GM19452 (cell line): ENCODE measurements at regions not wholly inside any gene's neighbourhood (a gene's known extent, or its start where the extent isn't known, plus 50 kb on each side); places are given as distances from the start of the nearest gene placed in this dataset.
"Not testable (repeated sequence)": the region's sequence is repeated elsewhere in the genome, so short reads cannot be mapped to it uniquely, and the experiment has no call there.

Experiments used
- ATAC-seq: cut with Tn5 transposase; IDR thresholded peaks from one replicate; pipeline ENCODE4 v1.9.1; 2021; ENCODE audit not compliant: unreplicated experiment

DNA sequence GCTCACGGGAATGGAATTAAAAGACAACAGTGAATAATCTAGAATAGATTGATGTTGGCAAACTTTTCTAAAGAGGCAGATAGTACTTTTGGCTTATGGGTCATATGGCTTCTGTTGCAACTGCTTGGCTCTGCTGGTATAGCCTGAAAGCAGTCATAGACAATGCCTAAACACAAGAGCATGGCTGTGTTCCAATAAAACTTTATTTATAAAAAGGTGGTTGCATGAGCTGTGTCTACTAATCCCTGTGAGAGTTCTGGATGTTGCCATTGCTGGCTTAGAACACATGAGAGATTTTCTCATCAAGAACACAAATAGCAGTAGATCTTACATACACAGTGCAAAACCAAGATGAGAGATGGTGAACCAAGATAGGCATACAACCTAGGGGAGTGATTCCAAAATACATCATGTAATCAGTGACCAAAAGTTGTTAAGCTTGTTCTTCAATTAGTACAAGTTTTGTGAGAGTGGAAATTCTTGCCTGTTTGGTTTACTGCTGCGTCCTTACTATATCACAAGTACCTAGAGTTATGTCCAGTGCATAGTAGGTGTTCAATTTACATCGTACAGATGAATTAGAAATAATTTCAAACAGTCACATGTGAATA, 380.0 kb downstream of the METTL4 start:
- no peak for ATAC-seq

GRCh38 chr18:2192562-2192961, 378.7 kb downstream of the METTL4 start:
- ATAC-seq = no peak

- no peak for ATAC-seq
Observed at GRCh38 chr18:2197946-2198345, 373.4 kb downstream of the METTL4 start.

DNA sequence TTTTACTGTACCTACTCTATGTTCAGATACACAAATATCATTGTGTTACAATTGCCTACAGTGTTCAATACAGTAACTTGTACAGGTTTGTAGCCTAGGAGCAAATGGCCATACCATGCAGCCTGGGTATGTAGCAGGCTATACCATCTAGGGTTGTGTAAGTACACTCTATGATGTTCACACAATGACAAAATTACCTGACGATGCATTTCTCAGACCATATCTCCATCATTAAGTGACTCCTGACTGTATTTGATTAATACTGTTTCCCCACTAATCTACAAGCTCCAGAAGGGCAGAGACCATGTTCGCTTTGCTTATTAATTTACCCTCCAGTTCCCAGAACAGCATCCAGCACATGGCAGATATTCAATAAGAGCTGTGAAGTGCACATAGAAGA, 372.2 kb downstream of the METTL4 start:
- no peak for ATAC-seq

DNA sequence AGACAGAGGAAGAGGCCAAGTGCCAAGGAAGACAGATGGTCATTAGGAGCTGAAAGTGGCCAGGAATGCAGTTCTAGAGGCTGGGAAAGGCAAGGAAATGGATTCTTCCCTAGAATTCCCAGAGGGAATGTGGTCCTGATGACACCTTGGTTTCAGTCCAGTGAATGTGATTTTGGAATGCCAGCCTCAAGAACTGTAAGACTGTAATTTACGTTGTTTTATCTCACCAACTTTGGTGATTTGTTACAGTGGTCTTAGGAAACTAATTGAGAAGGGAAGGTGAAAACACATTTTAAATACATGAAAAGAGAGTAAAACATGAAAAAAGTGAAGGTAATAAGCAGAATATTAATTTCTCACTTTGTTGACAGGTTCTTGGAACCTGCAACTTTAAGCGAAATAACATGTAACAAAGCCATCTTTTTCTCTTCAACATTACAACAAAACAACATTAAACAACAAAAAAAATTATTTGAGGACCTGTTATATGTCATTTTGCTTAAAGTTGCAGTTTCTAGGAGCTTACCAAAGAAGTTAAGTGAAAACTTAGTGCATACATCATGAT, 370.2 kb downstream of the METTL4 start:
- no peak for ATAC-seq

DNA sequence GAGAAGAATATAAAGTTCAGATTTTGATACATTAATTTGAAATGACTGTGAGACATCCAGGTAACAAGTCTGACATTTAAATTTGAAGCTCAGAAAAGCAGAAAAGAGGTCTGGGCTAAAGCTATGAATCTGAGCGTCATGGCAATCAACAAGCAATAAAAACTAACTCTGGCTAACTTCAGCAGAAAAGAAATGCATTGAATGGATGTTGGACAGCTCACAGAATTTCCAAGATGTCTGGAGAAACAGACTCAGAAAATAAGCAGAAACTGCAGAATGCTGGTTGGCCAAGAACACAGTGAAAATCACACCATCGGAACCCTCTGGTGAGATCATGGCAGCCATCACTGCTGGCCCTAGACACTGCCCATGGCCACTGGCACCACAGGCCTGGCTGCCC, 366.6 kb downstream of the METTL4 start:
- no peak for ATAC-seq

DNA sequence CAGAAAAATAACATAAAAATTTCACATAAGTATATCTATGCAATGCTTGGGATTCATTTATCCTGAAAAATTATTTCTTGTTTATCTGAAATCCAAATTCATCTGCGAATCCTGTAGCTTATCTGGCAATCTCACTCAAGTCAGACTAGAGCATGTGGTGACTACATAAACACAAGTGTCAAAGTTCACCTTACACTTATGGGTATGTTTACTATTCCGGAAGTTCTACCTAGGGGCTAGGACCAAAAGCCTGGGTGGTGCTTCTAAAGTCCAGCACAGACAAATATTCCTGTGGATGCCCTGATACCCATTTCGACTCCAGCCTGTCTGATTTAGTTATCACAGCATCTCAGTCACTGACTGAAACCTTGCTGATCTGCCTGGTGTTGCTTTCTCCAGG, 364.0 kb downstream of the METTL4 start:
- no peak for ATAC-seq

GRCh38 chr18:2212598-2213205, 358.6 kb downstream of the METTL4 start:
- ATAC-seq = no peak

DNA sequence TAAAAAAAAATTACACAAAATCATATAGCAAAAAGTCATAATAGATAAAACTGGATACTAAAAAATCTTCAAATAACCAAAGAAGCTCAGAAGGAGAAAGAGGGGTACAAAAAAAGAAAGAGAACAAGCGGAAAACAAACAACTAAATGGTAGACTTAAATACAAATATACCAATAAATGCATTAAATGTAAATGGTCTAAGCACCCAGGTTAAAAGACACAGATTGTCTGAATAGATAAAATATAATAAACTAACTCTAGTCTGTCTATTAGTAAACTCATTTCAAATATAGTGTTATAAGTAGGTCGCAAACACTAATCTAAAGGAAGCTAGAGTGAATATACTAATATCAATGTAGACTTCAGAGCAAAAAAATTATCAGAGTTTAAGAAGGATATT, 357.4 kb downstream of the METTL4 start:
- ATAC-seq = no peak

DNA sequence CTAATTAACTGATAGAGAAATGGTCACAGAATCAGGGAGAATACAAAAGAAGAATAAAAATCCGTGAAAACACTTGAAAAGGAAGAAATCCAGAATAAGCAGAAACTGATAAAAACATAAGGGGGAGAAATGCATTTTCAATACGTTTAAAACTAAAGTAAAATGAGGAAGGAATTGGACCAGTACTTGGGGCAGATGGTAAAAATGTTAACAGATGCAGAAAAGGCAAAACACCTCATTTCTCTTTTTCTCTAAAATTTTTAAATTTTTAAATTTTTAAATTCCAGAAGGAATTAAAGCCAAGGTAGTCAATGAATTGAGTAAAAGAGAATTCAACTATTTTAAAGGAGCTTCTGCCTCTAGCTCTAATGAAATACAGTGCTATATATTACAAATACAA, 353.9 kb downstream of the METTL4 start:
- no peak for ATAC-seq

- no peak for ATAC-seq
Observed at GRCh38 chr18:2218101-2218500, 353.2 kb downstream of the METTL4 start.

- no peak for ATAC-seq
Observed at GRCh38 chr18:2219706-2220105, 351.6 kb downstream of the METTL4 start.

DNA sequence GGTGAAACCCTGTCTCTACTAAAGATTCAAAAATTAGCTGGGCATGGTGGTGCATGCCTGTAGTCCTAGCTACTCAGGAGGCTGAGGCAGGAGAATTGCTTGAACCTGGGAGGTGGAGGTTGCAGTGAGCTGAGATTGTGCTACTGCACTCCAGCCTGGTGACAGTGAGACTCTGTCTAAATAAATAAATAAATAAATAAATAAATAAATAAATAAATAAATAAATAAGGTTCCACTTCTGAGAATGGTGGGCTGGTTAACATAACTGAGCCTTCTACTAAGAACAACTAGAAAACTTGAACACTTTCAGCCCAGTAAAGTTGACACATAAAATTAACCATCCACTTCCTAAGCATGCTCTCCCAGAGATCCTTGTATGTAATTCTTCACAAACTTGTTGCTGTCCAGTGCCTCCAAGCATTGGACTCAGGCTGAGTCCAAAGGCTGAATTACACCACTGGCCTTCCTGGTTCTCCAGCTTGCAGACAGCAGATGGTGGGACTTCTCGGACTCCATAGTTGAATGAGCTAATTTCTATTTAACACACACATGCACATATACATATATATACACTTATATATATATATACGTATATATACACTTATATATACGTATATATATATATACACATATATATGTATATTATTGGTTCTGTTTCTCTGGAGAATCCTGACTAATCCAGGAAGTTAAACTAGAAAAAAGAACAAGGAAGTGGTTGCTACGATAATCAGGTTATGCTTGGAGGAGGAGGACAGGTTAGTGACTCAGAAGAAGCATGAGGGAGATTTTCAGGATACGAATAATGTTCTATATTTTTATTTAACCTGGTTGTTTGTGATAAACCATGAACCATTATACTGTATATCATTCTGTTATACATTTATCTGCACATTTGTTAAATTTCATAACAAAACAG, 348.8 kb downstream of the METTL4 start:
- ATAC-seq = no peak

DNA sequence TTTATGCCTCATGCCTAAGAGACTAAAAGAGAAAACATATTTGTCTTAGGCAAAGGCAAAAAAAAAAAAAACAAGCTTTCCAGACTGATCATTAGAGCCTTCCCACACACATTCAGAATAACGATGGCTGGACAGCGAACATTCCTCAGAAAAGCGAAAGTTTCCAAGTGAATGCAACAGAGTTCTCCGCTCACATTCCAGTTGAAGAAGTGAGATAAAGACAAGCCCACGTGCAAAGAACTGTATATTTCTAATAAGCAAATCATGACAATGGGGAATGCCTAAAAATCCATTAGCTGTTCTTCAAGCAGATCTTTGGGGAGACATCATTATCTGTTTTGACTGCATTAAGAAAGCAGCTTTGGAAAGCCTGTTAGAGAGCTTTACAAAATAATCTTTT, 347.9 kb downstream of the METTL4 start:
- ATAC-seq = no peak

DNA sequence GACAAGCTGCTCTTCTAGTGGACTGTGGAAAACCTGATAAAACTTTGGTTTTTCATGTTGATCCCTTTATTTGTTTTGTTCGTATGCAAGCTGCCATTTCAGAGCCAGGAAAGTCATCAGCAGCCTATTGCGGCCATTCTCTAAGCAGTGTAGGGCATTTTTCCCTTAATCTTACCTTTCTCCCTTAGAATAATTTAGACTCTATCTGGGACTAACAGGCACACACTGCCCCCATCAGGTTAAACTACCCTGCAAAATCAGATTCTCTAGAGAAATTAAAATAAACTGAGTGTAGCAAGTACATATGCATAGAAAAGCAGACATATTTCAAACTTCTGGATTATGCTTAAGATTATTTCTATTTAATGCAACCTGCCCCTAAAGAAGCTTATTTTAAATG, 347.5 kb downstream of the METTL4 start:
- no peak for ATAC-seq

DNA sequence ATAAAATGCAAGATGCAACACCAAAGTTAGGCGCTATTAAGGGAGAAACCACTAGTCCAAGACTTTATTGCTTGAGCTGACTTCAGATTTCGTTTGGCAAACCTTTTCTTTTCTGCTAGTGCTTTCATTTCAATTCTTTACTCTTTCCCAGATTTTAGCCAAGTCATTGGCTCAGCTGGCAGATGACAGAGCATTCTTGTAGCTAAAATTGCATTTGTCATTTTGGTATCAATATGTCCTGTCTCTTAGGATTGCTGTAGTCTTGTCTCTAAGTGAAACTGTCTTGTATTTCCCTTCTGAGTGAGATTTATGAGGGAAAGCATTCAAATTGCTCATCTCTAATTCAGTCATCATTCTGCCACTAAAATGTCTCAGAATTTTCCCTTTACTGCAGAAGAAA, 335.1 kb downstream of the METTL4 start:
- ATAC-seq = no peak

DNA sequence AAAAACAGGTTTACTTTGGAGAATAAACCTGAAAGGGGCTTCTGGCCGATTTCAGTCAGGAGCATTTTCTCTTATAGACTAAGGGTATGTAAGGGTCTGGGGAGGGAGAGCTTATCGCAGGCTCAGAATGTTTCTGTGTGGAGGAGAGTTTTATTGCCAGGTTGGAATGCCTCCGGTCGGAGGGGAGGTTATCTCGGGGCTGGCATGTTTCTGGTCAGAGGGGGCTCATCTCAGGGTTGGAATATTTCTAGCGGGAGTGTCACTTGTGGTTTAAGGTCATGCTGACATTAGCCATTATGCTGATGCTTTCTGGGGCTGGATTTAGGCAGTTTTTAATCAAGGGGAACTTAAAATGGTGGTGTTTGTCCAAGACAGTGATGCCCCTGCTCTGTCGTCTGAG, 333.6 kb downstream of the METTL4 start:
- ATAC-seq = no peak

GRCh38 chr18:2240311-2240705, 331.0 kb downstream of the METTL4 start:
- no peak for ATAC-seq

GRCh38 chr18:2244641-2245040, 326.7 kb downstream of the METTL4 start:
- ATAC-seq = no peak

DNA sequence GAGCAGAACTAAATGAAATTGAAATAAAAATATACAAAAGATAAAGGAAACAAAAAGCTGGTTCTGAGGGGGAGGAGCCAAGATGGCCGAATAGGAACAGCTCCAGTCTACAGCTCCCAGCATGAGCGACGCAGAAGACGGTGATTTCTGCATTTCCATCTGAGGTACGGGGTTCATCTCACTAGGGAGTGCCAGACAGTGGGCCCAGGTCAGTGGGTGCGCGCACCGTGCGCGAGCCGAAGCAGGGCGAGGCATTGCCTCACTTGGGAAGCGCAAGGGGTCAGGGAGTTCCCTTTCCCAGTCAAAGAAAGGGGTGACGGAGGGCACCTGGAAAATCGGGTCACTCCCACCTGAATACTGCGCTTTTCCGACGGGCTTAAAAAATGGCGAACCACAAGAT, 324.2 kb downstream of the METTL4 start:
- not testable (repeated sequence) for ATAC-seq

DNA sequence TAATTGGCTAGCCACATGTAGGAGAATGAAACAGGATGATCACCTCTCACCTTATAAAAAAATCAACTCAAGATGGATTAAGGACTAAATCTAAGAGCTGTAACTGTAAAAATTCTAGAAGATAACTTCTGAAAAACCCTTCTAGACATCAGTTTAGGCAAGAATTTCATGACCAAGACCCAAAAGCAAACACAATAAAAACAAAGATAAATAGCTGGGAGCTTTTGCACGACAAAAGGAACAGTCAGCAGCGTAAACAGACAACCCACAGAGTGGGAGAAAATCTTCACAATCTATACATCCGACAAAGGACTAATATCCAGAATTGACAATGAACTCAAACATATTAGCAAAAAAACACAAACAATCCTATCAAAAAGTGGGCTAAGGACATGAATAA, 316.3 kb downstream of the METTL4 start:
- ATAC-seq = no peak

DNA sequence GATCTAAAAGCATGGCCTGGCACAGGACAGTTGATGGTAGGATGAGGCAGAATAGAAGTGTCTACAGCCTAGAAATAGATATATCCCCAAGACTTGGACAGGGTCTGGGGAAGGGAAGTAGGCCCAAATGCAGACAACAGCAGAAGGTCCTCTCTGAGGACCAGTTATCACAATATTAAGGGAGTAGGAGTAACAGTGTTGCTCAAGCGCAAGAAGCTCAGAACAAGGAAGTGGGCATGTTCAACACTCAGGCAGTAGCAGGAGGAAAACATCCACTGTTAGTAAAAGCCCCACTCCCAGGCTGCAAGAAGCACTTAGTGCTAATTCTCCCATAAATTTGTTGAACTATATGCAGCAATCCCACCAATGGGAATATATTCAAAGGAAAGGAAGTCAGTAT, 314.7 kb downstream of the METTL4 start:
- ATAC-seq = no peak
